Neural crest cell (in vitro differentiated cells): ENCODE measurements at regions not wholly inside any gene's neighbourhood (a gene's known extent, or its start where the extent isn't known, plus 50 kb on each side); places are given as distances from the start of the nearest gene placed in this dataset.

Source experiments
- DNase-seq: peaks from one replicate; pipeline ENCODE4 v3.0.0; 2021; ENCODE audit warnings: low read depth, mixed read lengths, low spot score
- H3K27ac Mint-ChIP-seq: one replicate; pipeline ENCODE4 v1.8.0; 2021; ENCODE audit warnings: mild to moderate bottlenecking, mixed read lengths; ENCODE audit not compliant: unreplicated experiment
- H3K27me3 Mint-ChIP-seq: 2 replicates; pipeline ENCODE4 v1.8.0; 2021; ENCODE audit warnings: low read depth, mild to moderate bottlenecking, mixed read lengths
- H3K36me3 Mint-ChIP-seq: 2 replicates; pipeline ENCODE4 v1.8.0; 2021; ENCODE audit warnings: low read depth, mild to moderate bottlenecking, mixed read lengths
- H3K4me1 Mint-ChIP-seq: 2 replicates; pipeline ENCODE4 v1.8.0; 2021; ENCODE audit warnings: mixed read lengths
- H3K4me3 Mint-ChIP-seq: one replicate; pipeline ENCODE4 v1.8.0; 2021; ENCODE audit warnings: mild to moderate bottlenecking, mixed read lengths
- H3K9me3 Mint-ChIP-seq: 2 replicates; pipeline ENCODE4 v1.8.0; 2021; ENCODE audit warnings: mixed read lengths
- CTCF ChIP-seq: fragments of 200-600 bp; sonication (generic); conservative IDR thresholded peaks from 2 replicates; pipeline ENCODE4 v1.5.0; 2021; ENCODE audit warnings: antibody characterized with exemption, mild to moderate bottlenecking

GRCh38 chr1:90650401-90650800 lies 66.7 kb downstream of the BARHL2 start:
- H3K27me3 Mint-ChIP-seq: peaks cover 2% of the 10 kb centered on the region
- no peak for TF ChIP-seq CTCF
- DNase-seq: no peak
- H3K27ac Mint-ChIP-seq: no peak overlapping the region
- H3K36me3 Mint-ChIP-seq: no peaks in the 10 kb centered on the region
- no peaks in the 10 kb centered on the region for H3K9me3 Mint-ChIP-seq
- no peak overlapping the region for H3K4me3 Mint-ChIP-seq
- no peaks in the 10 kb centered on the region for H3K4me1 Mint-ChIP-seq

- Mint-ChIP-seq H3K27me3 (peaks cover 5% of the 10 kb centered on the region), H3K9me3 (peaks cover 2% of the 10 kb centered on the region), H3K27ac (no peak overlapping the region), H3K4me1 (no peaks in the 10 kb centered on the region), H3K4me3 (no peak overlapping the region), H3K36me3 (no peaks in the 10 kb centered on the region)
- DNase-seq: no peak
- TF ChIP-seq CTCF: no peak
These were observed 76.8 kb downstream of the BARHL2 start for GRCh38 chr1:90640325-90640724.

GRCh38 chr1:90622666-90623065 lies 94.4 kb downstream of the BARHL2 start:
- TF ChIP-seq CTCF: no peak
- Mint-ChIP-seq H3K4me3 (no peak overlapping the region), H3K27me3 (no peaks in the 10 kb centered on the region), H3K27ac (no peak overlapping the region), H3K36me3 (no peaks in the 10 kb centered on the region), H3K4me1 (peaks cover 10% of the 10 kb centered on the region), H3K9me3 (peaks cover 3% of the 10 kb centered on the region)
- no peak for DNase-seq

GRCh38 chr1:90621986-90622385 lies 95.1 kb downstream of the BARHL2 start:
- no peaks in the 10 kb centered on the region for H3K27me3 Mint-ChIP-seq
- no peak for DNase-seq
- H3K36me3 Mint-ChIP-seq: no peaks in the 10 kb centered on the region
- peaks cover 3% of the 10 kb centered on the region for H3K9me3 Mint-ChIP-seq
- H3K27ac Mint-ChIP-seq: no peak overlapping the region
- H3K4me1 Mint-ChIP-seq: peaks cover 10% of the 10 kb centered on the region
- TF ChIP-seq CTCF: no peak
- H3K4me3 Mint-ChIP-seq: no peak overlapping the region

- H3K9me3 Mint-ChIP-seq: peaks cover 3% of the 10 kb centered on the region
- DNase-seq: no peak
- H3K27ac Mint-ChIP-seq: no peak overlapping the region
- H3K27me3 Mint-ChIP-seq: no peaks in the 10 kb centered on the region
- TF ChIP-seq CTCF: peak; percentile 50
- H3K36me3 Mint-ChIP-seq: no peaks in the 10 kb centered on the region
- H3K4me3 Mint-ChIP-seq: no peak overlapping the region
- peaks cover 3% of the 10 kb centered on the region for H3K4me1 Mint-ChIP-seq
These were observed 100.7 kb downstream of the BARHL2 start for GRCh38 chr1:90616395-90616794.

GRCh38 chr1:90614872-90615271 lies 102.2 kb downstream of the BARHL2 start:
- no peaks in the 10 kb centered on the region for H3K4me1 Mint-ChIP-seq
- TF ChIP-seq CTCF: peak; percentile 63
- no peak for DNase-seq
- no peak overlapping the region for H3K27ac Mint-ChIP-seq
- H3K4me3 Mint-ChIP-seq: no peak overlapping the region
- peaks cover 3% of the 10 kb centered on the region for H3K9me3 Mint-ChIP-seq
- no peaks in the 10 kb centered on the region for H3K27me3 Mint-ChIP-seq
- no peaks in the 10 kb centered on the region for H3K36me3 Mint-ChIP-seq
